Heart left ventricle (tissue), 16 donors: ENCODE measurements at regions not wholly inside any gene's neighbourhood (a gene's known extent, or its start where the extent isn't known, plus 50 kb on each side); places are given as distances from the start of the nearest gene placed in this dataset.

ENCODE experiments used
- ATAC-seq, 4 donors: fragments of 200-7000 bp; cut with Tn5 transposase; one replicate each; pipeline ENCODE4 v1.9.1; 2020 to 2022; ENCODE audit warnings: moderate library complexity in 4 of 4, mild to moderate bottlenecking in 3 of 4, moderate number of reproducible peaks in 1 of 4
- DNase-seq, 5 donors: peaks; one replicate each; pipeline ENCODE4 v3.0.0-alpha.2; 2020
- H3K27ac ChIP-seq, 12 donors: fragments of 200-600 bp; sonication (generic) in 4 of 12; one replicate each; pipeline versions ENCODE4 v1.5.0 to v1.8.0; 2016 to 2022; ENCODE audit warnings: mild to moderate bottlenecking in 2 of 12
- H3K27me3 ChIP-seq, 9 donors: fragments of 200-600 bp; sonication (generic) in 2 of 9; one replicate each; pipeline versions ENCODE4 v1.5.1 to v1.8.0; 2016 to 2022; ENCODE audit warnings: mild to moderate bottlenecking in 3 of 9
- H3K36me3 ChIP-seq, 9 donors: fragments of 200-600 bp; sonication (generic) in 2 of 9; one replicate each; pipeline versions ENCODE4 v1.5.0 to v1.8.0; 2018 to 2022; ENCODE audit warnings: mild to moderate bottlenecking in 2 of 9
- H3K4me1 ChIP-seq, 12 donors: fragments of 200-600 bp; sonication (generic) in 4 of 12; one replicate each; pipeline versions ENCODE4 v1.5.0 to v1.8.0; 2016 to 2022; ENCODE audit warnings: mild to moderate bottlenecking in 3 of 12
- H3K4me3 ChIP-seq, 12 donors: fragments of 200-600 bp; sonication (generic) in 4 of 12; one replicate each; pipeline versions ENCODE4 v1.5.0 to v1.8.0; 2017 to 2022; ENCODE audit warnings: mild to moderate bottlenecking in 9 of 12, moderate library complexity in 4 of 12
- H3K9me3 ChIP-seq, 12 donors: fragments of 200-600 bp; sonication (generic) in 4 of 12; one replicate each; pipeline versions ENCODE4 v1.5.0 to v1.8.0; 2016 to 2022; ENCODE audit warnings: mild to moderate bottlenecking in 1 of 12
- POLR2A ChIP-seq, 2 donors: fragments of 450-650 bp; IDR thresholded peaks; one replicate each; pipeline ENCODE4 v1.6.1; 2017; ENCODE audit warnings: antibody characterized with exemption in 2 of 2, mild to moderate bottlenecking in 2 of 2, moderate library complexity in 2 of 2
- WGBS, 4 donors: extraction: QIAGEN DNeasy Blood & Tissue Kit in 2 of 4; methylation state at CpG; one replicate each; pipeline versions ENCODE4 v1.1.5 to v1.1.7; 2013 to 2018; 5-methylcytosine and 5-hydroxymethylcytosine counted together
- intact Hi-C, 10 donors: fragments of 100-400 bp; cut with DNase I; formaldehyde crosslinking; loops; one replicate each; pipeline versions ENCODE4 v1.11.1 to v1.14.2; 2022
- TF ChIP-seq, protein P1 (sequence below), 12 donors: fragments of 200-600 bp; sonication (generic) in 4 of 12; IDR thresholded peaks; one replicate each; pipeline versions ENCODE4 v1.5.0 to v1.8.0; 2018 to 2022; ENCODE audit warnings: antibody characterized with exemption in 12 of 12, mild to moderate bottlenecking in 5 of 12
- donor health status: ischemic (EF 13 %, LVEDD 7.1; RV severe dilation, severe dysfunction).
- donor health status: healthy with polysubstance abuse.
- donor health status: DM: no; HTN: yes; CAD: no.
- donor health status: DM: no; HTN: no; CAD: no.
- donor health status: ischemic (EF 25% LVEDD 6.9; RV normal size, moderate dysfunction).
- donor health status: ischemic (EF 25% LVEDD 5.7; RV mildly dilated, moderate dysfunction).
- donor health status: healthy.
- donor health status: DM: yes; HTN: yes; CAD: no.
- donor health status: ischemic (EF 35%, LVEDD 5.7; RV mildly dilated, moderate dysfunction).
- donor health status: nonischemic (EF 11% LVEDD 7.7; RV severe dilation, severe dysfunction).
- donor health status: DM: yes; HTN: yes; CAD: no.
- donor health status: PGD.
- donor health status: ischemic (EF 29% LVEDD 5.4; RV normal size, mild dysfunction).
- donor health status: nonischemic (EF 23%, LVEDD 6.1; RV moderate dilation, normal function).

DNA sequence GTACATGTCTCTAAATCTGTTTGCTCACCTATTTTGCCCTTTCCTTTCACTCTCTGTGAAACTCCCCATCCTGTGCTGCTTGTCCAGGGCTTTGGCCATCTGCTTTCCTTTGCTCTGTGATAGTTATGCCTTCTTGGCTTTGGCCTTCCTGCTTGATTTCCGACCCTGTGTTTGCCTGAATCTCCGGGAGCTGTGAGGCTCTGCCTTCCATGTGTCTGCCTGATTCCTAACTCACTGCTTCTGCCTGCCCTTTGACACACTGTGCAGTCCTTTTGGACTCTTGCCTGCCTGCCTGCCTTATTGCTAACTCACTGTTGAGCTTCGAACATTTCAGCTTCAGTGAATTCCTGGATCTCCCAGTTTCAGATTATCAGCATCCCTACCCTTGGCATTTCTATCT, 143.1 kb downstream of the C4orf33 start:
- H3K36me3 ChIP-seq = no peaks in the 10 kb centered on the region
- peaks cover 0 to 7% (median 0%) of the 10 kb centered on the region in 12 donors for H3K4me1 ChIP-seq
- TF ChIP-seq POLR2A (IDR thresholded peaks at IDR 0.05) = no peak
- TF ChIP-seq, protein P1, sequence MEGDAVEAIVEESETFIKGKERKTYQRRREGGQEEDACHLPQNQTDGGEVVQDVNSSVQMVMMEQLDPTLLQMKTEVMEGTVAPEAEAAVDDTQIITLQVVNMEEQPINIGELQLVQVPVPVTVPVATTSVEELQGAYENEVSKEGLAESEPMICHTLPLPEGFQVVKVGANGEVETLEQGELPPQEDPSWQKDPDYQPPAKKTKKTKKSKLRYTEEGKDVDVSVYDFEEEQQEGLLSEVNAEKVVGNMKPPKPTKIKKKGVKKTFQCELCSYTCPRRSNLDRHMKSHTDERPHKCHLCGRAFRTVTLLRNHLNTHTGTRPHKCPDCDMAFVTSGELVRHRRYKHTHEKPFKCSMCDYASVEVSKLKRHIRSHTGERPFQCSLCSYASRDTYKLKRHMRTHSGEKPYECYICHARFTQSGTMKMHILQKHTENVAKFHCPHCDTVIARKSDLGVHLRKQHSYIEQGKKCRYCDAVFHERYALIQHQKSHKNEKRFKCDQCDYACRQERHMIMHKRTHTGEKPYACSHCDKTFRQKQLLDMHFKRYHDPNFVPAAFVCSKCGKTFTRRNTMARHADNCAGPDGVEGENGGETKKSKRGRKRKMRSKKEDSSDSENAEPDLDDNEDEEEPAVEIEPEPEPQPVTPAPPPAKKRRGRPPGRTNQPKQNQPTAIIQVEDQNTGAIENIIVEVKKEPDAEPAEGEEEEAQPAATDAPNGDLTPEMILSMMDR (IDR thresholded peaks at IDR 0.05) = no peak
- H3K9me3 ChIP-seq = no peaks in the 10 kb centered on the region
- ATAC-seq (peak in 3 of 4 donors; percentile 50 to 82 (median 64)), DNase-seq (peak in 4 of 5 donors; percentile 23 to 48 (median 36))
- H3K4me3 ChIP-seq = no peak overlapping the region
- WGBS, 4 donors = 13 to 35% (median 26%) methylated on average over 3 of the region's 3 CpGs
- H3K27me3 ChIP-seq = no peaks in the 10 kb centered on the region
- H3K27ac ChIP-seq = no peak overlapping the region
- intact Hi-C loops = no loop called here

DNA sequence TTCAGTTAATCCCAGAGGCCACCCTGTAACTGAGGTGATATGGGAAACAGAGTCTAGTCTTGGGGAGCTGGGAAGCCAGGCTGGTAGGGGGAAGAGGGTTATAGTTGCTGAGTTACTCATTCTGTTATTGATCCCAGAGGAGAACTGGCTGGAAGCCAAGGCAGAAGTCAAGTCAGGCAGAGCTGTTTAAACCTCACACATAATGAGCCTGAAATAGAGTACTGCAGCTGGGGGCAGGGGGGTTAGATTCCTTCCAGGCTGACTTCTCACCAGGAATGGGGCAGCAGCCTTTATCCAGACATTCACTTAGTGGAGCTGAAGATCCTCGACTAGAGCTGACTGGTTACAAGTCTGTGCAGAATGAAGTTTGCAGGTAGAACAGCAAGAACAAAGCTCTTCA, 144.9 kb downstream of the C4orf33 start:
- Histone ChIP-seq H3K9me3 (no peaks in the 10 kb centered on the region), H3K36me3 (no peaks in the 10 kb centered on the region), H3K4me1 (peaks cover 0 to 7% (median 0%) of the 10 kb centered on the region in 12 donors), H3K27ac (no peak overlapping the region), H3K4me3 (no peak overlapping the region), H3K27me3 (no peaks in the 10 kb centered on the region)
- DNase-seq (no peak), ATAC-seq (peak in 1 of 4 donors; percentile 22)
- intact Hi-C loops = no loop called here
- 32 to 40% (median 36%) methylated on average over 1 of the region's 1 CpG for WGBS, 4 donors
- no peak for TF ChIP-seq POLR2A (IDR thresholded peaks at IDR 0.05)
- TF ChIP-seq, protein P1 (IDR thresholded peaks at IDR 0.05) = no peak

DNA sequence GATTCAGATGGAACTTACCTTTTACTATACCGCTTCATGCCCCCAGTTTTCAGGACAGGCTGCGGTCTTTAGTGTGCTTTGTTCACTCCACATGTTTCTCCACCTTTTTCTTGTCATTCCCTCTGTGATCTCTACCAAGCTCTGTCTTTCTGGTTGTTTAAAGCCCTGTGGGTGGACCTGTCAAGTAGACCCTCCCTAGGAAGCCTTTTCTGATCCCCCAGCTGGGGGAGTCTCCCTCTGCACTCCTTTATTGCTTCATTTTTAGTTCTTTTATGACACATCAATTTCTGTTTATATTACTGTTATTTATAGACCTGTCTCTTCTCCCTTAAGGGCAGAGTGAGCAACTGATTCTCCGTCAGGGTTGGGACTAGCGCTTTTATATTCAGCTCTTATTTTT, 150.2 kb downstream of the C4orf33 start:
- no peaks in the 10 kb centered on the region for H3K36me3 ChIP-seq
- no peak for TF ChIP-seq POLR2A (IDR thresholded peaks at IDR 0.05)
- TF ChIP-seq, protein P1 (IDR thresholded peaks at IDR 0.05) = no peak
- no peak overlapping the region for H3K4me3 ChIP-seq
- no peak overlapping the region for H3K27ac ChIP-seq
- ATAC-seq (no peak), DNase-seq (no peak)
- H3K4me1 ChIP-seq = no peaks in the 10 kb centered on the region
- WGBS, 4 donors = 92 to 96% (median 92%) methylated on average over 4 of the region's 4 CpGs
- no peaks in the 10 kb centered on the region for H3K27me3 ChIP-seq
- no peaks in the 10 kb centered on the region for H3K9me3 ChIP-seq
- intact Hi-C loops = no loop called here

- ATAC-seq (no peak), DNase-seq (no peak)
- Histone ChIP-seq H3K4me1 (no peaks in the 10 kb centered on the region), H3K36me3 (no peaks in the 10 kb centered on the region), H3K9me3 (no peaks in the 10 kb centered on the region), H3K4me3 (no peak overlapping the region), H3K27ac (no peak overlapping the region), H3K27me3 (no peaks in the 10 kb centered on the region)
- TF ChIP-seq, protein P1 (IDR thresholded peaks at IDR 0.05) = no peak
- no peak for TF ChIP-seq POLR2A (IDR thresholded peaks at IDR 0.05)
- intact Hi-C loops = no loop called here
- whole genome bisulfite sequencing, 4 donors = 88 to 92% (median 90%) methylated on average over 15 of the region's 15 CpGs
Measured at GRCh38 chr4:129246910-129247461, 151.0 kb downstream of the C4orf33 start.
